Activated effector memory CD4-positive, alpha-beta T cell treated with anti-CD3 and anti-CD28 coated beads, Interleukin-2, amount 50 U/mL, for 16 hours (primary cell): ENCODE measurements at regions not wholly inside any gene's neighbourhood (a gene's known extent, or its start where the extent isn't known, plus 50 kb on each side); places are given as distances from the start of the nearest gene placed in this dataset.
"Not testable (repeated sequence)": the region's sequence is repeated elsewhere in the genome, so short reads cannot be mapped to it uniquely, and the experiment has no call there.

Experiments used
- DNase-seq: peaks from one replicate; pipeline ENCODE4 v3.0.0-alpha.2; 2020

DNA sequence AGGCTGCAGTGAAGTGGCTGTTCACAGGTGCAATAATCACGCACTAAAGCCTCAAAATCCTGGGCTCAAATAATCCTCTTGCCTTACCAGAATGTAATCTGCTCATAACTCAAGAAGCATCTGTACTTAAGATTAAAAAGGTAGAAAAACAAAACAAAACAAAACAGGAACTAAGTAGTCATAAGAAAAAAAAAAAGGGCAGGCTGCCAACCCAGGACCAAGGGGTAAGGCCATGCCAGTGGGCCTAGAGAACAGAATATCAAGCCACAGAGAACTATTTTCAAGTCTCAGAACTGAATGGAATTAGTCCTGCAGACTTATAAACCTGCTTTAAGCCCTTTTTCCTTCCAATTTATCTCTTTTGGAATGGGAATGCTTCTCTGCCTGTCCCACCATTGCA lies 64.8 kb upstream of the TBC1D3K start:
- no peak for DNase-seq

DNA sequence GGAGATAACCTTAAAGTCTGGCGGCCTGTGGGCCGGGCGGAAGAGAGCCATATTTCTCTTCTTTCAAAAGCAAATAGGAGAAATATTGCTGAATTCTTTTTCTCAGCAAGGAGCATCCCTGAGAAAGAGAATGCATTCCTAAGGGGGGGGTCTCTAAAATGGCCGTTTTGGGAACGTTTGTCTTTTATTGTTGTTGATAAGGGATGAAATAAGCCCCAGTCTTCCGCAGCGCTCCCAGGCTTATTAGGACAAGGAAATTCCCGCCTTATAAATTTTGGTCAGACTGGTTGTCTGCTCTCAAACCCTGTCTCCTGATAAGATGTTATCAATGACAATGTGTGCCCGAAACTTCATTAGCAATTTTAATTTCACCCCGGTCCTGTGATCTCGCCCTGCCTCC lies 65.8 kb upstream of the TBC1D3K start:
- not testable (repeated sequence) for DNase-seq

DNA sequence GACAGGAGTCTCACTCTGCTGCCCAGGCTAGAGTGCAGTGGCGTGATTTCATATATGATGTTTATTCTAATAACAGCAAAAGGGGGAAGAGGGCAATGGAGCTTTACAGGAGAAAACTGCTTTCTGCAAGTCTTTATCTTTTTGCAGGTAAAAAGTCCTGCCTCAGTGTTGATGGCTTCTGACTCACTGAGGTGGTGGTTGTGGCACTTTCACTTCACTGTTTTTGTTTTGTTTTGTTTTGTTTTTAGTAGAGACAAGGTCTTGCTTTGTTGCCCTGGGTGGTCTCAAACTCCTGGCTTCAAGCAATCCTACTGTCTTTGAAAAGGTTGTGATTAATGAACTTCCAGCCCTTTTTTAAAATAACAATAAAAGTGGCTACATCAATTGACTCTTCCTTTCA lies 68.0 kb upstream of the TBC1D3K start:
- no peak for DNase-seq

DNA sequence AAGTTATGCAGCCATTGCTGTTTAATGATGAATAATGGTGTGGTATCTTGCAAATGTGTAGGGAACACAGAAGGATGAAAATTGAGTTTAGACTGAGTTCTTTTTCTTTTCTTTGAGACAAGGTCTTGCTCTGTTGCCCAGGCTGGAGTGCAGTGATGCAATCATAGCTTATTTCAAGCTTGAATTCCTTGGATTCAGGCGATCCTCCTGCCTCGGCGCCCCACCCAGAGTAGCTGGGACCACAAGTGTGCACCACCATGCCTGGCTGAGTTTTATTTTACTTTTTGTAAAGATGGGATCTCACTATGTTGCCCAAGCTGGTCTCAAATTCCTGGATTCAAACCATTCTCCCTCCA lies 74.6 kb upstream of the TBC1D3K start:
- DNase-seq = no peak

GRCh38 chr17:37848690-37849616 lies 75.3 kb upstream of the TBC1D3K start:
- DNase-seq = no peak

GRCh38 chr17:37847811-37848331 lies 76.3 kb upstream of the TBC1D3K start:
- no peak for DNase-seq

- no peak for DNase-seq
Observed at GRCh38 chr17:37847102-37847501, 77.1 kb upstream of the TBC1D3K start.

- no peak for DNase-seq
Observed at GRCh38 chr17:37844977-37845293, 79.3 kb upstream of the TBC1D3K start.

GRCh38 chr17:37844158-37844976 lies 79.8 kb upstream of the TBC1D3K start:
- DNase-seq = peak; percentile 78

DNA sequence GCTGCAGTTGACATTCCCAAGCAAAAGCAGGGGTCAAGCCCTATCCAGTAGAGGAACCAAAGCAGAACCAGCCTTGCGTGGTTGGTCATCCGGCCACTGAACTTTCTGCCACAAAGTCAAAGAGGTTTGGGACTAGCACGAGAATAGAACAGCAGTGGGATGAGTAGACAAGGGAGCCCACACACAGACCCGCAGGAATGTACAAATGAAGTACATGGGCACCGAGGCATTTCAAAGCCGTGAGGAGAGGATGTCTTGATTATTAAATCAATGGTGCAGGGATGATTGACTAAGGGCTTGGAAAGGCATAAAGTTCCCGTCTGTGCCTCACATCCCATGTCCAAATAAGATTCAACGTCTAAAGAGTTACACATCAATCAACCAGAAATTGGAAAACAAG lies 81.8 kb upstream of the TBC1D3K start:
- no peak for DNase-seq

- no peak for DNase-seq
Observed at GRCh38 chr17:37841232-37841631, 83.0 kb upstream of the TBC1D3K start.

DNA sequence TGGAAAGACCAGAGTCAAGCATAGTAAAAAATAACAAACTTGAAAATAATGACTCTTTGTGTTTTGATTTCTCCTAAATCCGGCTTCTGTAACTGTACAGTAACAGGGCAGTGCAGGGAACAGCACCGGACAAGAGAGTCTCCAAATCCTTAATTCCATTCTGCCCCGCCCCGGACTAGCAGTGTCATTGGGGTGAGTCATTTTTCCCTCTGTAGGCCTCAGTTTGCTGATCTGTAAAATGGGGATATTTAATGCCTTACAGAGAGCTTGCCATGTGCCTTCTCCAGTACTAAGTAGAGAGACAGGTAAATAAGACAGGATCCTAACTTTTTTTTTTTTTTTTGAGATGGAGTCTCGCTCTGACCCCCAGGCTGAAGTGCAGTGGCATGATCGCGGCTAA lies 83.6 kb upstream of the TBC1D3K start:
- no peak for DNase-seq

DNA sequence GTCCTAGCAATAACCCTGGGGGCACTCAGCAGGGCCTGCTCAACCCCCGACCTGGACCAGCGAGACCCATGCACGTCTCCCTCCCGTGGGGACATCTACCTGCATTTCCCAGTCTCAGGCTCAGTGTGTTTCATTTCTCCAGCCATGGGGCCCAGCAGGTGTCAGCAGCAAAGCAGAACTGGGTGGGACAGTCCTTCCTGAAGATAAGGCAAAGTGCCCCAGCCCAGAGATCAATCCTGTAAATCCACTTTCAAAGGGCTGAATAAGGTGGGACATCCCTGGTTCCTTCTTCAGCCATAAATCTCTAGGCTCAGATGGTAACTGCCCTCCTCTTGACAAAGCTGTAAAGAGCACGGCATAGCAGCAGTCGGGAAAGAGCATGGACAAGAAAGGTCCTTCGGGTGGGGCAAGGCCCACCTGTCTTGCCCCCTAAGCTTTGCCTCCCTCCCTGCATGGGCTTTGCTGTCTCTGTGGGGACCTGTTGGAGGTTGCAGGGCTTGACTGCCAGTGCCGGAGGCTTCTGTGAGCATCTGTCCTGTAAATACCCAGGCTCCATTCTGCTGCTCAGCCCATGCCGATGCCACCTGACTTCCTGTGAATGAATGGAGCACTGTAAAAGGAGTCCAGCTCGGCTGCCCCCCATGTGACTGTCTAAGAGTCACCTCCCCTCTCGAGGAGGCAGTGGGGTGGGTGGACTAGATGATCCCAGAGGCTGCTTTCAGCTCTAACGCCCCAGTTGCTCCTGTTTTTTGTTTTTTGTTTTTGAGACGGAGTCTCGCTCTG lies 84.8 kb upstream of the TBC1D3K start:
- DNase-seq = no peak

DNA sequence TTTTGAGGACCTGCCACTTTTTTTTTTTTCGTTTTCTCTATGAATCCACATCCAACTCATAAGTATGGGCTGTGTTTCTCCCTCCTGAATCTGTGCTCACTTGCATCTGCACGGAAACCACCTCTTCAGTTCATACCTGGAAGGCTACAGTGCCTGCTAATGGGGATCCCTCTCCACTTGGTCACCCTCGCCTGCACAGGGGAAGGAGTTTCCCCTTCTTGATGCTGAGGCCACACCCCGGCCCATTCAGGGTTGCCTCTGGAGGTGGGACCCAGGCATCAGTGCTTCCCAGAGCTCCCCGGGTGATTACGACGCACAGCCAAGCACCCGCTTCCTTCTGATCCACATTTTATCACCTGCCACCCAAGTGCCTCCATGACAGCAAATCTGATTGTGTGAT lies 85.9 kb upstream of the TBC1D3K start:
- no peak for DNase-seq

DNA sequence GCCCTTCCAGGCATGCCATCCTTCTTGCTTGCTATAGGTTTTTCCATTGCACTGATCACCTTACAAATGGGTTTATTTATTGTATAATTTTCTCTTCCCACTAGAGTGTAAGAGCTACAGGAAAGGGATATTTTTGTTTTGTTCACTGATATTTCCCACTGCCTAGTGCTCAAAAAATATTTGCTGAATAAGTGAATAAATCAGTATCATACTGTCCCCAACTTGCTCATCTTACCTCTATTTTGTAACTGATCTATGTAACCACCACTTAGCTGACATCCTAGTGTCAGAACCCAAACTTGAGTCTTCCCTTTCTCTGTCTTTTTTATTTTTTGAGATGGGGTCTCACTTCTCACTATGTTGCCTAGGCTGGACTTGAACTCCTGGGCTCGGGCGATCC lies 87.6 kb upstream of the TBC1D3K start:
- no peak for DNase-seq

GRCh38 chr17:37834168-37834567 lies 89.3 kb upstream of the HNF1B start:
- no peak for DNase-seq

- DNase-seq = no peak
Observed at GRCh38 chr17:37833237-37833859, 88.5 kb upstream of the HNF1B start.

DNA sequence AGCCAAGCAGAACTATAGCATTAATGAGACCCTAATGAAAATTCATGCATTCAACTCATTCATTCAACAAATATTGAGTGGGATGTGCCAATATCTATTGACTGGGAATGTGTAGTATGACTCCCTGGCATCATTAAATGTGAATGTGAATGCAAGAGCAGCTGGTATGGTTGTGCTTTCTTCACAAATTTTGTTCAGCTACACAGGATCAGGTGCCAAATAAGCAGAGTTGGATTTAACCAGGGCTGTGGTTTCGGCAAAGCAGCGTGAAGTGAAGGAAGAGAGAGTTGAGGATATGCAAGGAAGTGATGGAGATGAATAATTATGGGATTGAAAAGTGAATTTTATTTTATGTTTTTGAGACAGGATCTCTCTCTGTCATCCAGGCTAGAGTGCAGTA lies 87.1 kb upstream of the HNF1B start:
- DNase-seq = no peak

DNA sequence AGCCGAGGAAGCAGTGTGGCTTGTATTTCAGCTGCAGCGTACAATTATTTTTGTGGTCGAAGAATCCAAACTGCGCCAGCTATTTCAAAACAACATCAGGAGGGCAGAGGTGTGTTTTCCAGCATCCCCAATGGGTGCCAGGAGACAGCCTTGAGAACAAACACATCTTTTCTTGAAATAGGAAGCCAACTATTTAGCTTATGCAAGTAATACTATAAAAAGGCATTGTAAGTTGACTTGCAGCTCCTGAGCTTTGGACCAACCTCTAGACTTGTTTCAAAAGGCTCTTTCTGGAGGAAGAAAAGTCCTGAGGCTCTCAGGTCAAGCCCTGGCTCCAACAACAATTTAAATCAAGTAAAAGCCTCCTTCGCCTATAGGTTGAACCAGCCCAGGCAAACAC lies 86.6 kb upstream of the HNF1B start:
- DNase-seq = no peak

DNA sequence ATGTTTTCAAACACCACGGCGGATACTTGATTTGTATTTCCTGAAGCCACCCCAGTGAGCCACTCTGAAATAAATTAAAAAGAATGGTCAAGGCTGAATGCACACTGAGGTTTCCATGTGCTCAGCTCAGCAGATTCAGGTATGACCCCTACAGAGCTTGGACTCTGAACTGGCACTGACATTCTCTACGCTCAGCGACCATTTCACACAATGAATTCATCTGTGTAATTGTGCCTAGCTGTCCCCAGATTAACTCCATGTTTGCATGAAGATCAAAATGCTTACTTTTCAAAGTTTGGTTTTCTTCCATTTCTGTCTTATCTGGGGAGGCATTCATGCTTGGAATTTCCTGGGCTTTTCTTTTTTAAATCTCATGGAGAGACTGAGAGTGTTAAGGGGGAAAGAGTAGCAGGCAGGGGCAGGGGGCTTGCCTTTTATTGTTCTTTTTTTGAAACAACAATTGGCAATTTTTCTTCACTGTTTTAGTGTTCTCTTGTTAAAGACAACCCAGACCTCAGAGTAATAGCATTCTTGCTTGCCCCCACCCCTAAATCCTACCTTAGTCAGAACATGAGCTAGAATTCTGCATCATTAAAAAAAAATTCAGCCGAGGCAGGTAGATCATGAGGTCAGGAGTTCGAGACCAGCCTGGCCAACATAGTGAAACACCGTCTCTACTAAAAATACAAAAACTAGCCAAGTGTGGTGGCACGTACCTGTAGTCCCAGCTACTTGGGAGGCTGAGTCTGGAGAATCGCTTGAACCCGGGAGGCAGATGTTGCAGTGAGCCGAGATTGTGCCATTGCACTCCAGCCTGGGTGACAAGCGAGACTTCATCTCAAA lies 85.5 kb upstream of the HNF1B start:
- DNase-seq = no peak

- no peak for DNase-seq
Observed at GRCh38 chr17:37829592-37830123, 84.8 kb upstream of the HNF1B start.
